HepG2 (cell line): ENCODE measurements at regions not wholly inside any gene's neighbourhood (a gene's known extent, or its start where the extent isn't known, plus 50 kb on each side); places are given as distances from the start of the nearest gene placed in this dataset.

ENCODE experiments used
- ATAC-seq: fragments of 200-7000 bp; cut with Tn5 transposase; 3 replicates; pipeline ENCODE4 v1.9.1; 2020; ENCODE audit warnings: mild to moderate bottlenecking, moderate library complexity
- BruUV-seq: library from RNA; stranded (reverse); fragments of 400-500 nt; replicated peaks from 2 replicates; lab custom pipeline; 2021; lab: Mats Ljungman, UMichigan
- CTCF ChIA-PET: fragments of 300-600 bp; formaldehyde crosslinking; extraction: SDS; loops from one replicate; lab custom pipeline; 2021; ENCODE audit warnings: low total read pairs, inconsistent platforms, low intra/inter-chr PET ratio; lab: Yijun Ruan, JAX
- POLR2A ChIA-PET: fragments of 350-600 bp; sonication (Branson Sonifier 250); formaldehyde crosslinking; loops from one replicate; lab custom pipeline; 2020; ENCODE audit warnings: antibody characterized with exemption, inconsistent platforms; lab: Yijun Ruan, JAX
- DNase-seq: peaks from one replicate; pipeline ENCODE4 v3.0.0-alpha.2; 2015; ENCODE audit warnings: low spot score
- FAIRE-seq: peaks from 3 replicates; lab custom pipeline; 2011; peaks lifted over from hg19 to GRCh38; lab: Jason Lieb, UNC
- H2AFZ ChIP-seq: one replicate; pipeline ENCODE4 v1.6.1; 2011; ENCODE audit warnings: low read length, inconsistent platforms
- H3K27ac ChIP-seq: fragments of 300-600 bp; 3 replicates; pipeline ENCODE4 v1.8.0; 2011; ENCODE audit warnings: mixed run types, mild to moderate bottlenecking, mixed read lengths, low read length, inconsistent platforms; ENCODE audit not compliant: insufficient read depth; ENCODE audit errors: extremely low read length
- H3K27me3 ChIP-seq, 2 experiments: fragments of 200-600 bp in 1 of 2; 2 replicates in 1 of 2; 3 replicates in 1 of 2; pipeline versions ENCODE4 v1.6.0 to v1.8.0; 2011; ENCODE audit warnings: low read length in 2 of 2, mild to moderate bottlenecking in 2 of 2, moderate library complexity in 2 of 2, inconsistent platforms in 1 of 2; ENCODE audit not compliant: insufficient read depth in 2 of 2, control insufficient read depth in 1 of 2
- H3K36me3 ChIP-seq, 2 experiments: fragments of 200-600 bp in 1 of 2; replicated peaks in 1 of 2; 2 replicates in 1 of 2; 3 replicates in 1 of 2; pipeline versions ENCODE4 v1.5.1 to v1.8.0; 2011; ENCODE audit warnings: low read length in 2 of 2, inconsistent platforms in 1 of 2; ENCODE audit not compliant: insufficient read depth in 2 of 2, control insufficient read depth in 1 of 2
- H3K4me1 ChIP-seq: 2 replicates; pipeline ENCODE4 v1.5.1; 2012; ENCODE audit warnings: low read length, inconsistent platforms; ENCODE audit not compliant: insufficient read depth
- H3K4me2 ChIP-seq: 2 replicates; pipeline ENCODE4 v1.6.0; 2011; ENCODE audit warnings: low read depth, low read length, inconsistent platforms
- H3K4me3 ChIP-seq, 3 experiments: fragments of 200-600 bp in 1 of 3; sonication (generic), shearing (Covaris generic) in 1 of 3; replicated peaks in 1 of 3; 2 replicates each; pipeline ENCODE4 v1.5.1; 2011 to 2016; ENCODE audit warnings: low read length in 3 of 3, inconsistent platforms in 2 of 3, low read depth in 2 of 3, mild to moderate bottlenecking in 2 of 3, control low read depth in 1 of 3, mixed read lengths in 1 of 3; ENCODE audit not compliant: insufficient read depth in 1 of 3
- H3K79me2 ChIP-seq: one replicate; pipeline ENCODE4 v1.6.1; 2011; ENCODE audit warnings: low read length, inconsistent platforms; ENCODE audit not compliant: insufficient read depth
- H3K9ac ChIP-seq: 2 replicates; pipeline ENCODE4 v1.6.0; 2011; ENCODE audit warnings: mild to moderate bottlenecking, low read depth, low read length, inconsistent platforms; ENCODE audit not compliant: insufficient read depth
- H3K9me3 ChIP-seq: 2 replicates; pipeline ENCODE4 v1.5.1; 2012; ENCODE audit warnings: mild to moderate bottlenecking, low read length
- H4K20me1 ChIP-seq: 2 replicates; pipeline ENCODE4 v1.6.0; 2011; ENCODE audit warnings: inconsistent platforms, mild to moderate bottlenecking, low read length, moderate library complexity; ENCODE audit not compliant: insufficient read depth
- HHEX ChIP-seq: IDR thresholded peaks from 2 replicates; pipeline ENCODE4 v1.6.1; 2016; ENCODE audit warnings: control low read depth
- ZFYVE20 ChIP-seq: sonication (generic); formaldehyde crosslinking; IDR thresholded peaks from 2 replicates; pipeline ENCODE4 v1.8.0; 2023; ENCODE audit warnings: low read depth, mild to moderate bottlenecking, moderate library complexity, missing genetic modification reagents, borderline replicate concordance
- WGBS: methylation state at CpG from one replicate; pipeline ENCODE4 v1.1.6; 2017; ENCODE audit warnings: low lambda C conversion rate; 5-methylcytosine and 5-hydroxymethylcytosine counted together
- in situ Hi-C: cut with HindIII; loops from 2 replicates; pipeline ENCODE4 v1.10.0; 2017; ENCODE audit warnings: low pct_unique_long_range_greater_than_20kb; ENCODE audit not compliant: extremely low pct_ligation_motif_present
- intact Hi-C: fragments of 100-400 bp; cut with micrococcal nuclease; formaldehyde crosslinking; loops from one replicate; pipeline ENCODE4 v1.10.0; 2022; ENCODE audit not compliant: unreplicated experiment
- TF ChIP-seq, protein P1 (sequence below): sonication (generic); formaldehyde crosslinking; IDR thresholded peaks from 2 replicates; pipeline ENCODE4 v1.4.0; 2020; ENCODE audit warnings: low read depth, missing genetic modification reagents
- TF ChIP-seq, protein P2 (sequence below): sonication (generic); formaldehyde crosslinking; IDR thresholded peaks from one replicate; pipeline ENCODE4 v1.5.1; 2020; ENCODE audit warnings: mild to moderate bottlenecking, missing genetic modification reagents; ENCODE audit errors: not compliant biosample characterization

DNA sequence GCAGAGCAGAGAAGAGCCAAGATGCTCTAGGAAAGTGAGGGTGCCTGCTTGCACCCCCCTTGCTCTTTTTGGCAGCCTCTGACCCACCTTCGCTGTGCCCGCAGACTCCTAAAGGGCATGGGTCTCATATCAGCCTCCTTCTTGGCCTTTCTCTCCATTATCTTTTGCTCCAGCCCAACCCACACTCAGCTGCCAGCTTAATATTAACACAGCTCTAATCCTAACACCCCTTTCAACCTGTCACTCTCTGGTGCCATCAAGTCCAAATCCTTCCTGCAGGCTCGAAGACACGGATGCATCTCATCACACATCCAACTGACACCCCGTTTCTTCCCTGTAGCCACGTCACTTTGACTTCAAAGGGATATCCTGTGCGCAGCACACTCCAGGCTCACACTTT is 171.6 kb upstream of the AUTS2 start (continued):
- TF ChIP-seq, protein P1, sequence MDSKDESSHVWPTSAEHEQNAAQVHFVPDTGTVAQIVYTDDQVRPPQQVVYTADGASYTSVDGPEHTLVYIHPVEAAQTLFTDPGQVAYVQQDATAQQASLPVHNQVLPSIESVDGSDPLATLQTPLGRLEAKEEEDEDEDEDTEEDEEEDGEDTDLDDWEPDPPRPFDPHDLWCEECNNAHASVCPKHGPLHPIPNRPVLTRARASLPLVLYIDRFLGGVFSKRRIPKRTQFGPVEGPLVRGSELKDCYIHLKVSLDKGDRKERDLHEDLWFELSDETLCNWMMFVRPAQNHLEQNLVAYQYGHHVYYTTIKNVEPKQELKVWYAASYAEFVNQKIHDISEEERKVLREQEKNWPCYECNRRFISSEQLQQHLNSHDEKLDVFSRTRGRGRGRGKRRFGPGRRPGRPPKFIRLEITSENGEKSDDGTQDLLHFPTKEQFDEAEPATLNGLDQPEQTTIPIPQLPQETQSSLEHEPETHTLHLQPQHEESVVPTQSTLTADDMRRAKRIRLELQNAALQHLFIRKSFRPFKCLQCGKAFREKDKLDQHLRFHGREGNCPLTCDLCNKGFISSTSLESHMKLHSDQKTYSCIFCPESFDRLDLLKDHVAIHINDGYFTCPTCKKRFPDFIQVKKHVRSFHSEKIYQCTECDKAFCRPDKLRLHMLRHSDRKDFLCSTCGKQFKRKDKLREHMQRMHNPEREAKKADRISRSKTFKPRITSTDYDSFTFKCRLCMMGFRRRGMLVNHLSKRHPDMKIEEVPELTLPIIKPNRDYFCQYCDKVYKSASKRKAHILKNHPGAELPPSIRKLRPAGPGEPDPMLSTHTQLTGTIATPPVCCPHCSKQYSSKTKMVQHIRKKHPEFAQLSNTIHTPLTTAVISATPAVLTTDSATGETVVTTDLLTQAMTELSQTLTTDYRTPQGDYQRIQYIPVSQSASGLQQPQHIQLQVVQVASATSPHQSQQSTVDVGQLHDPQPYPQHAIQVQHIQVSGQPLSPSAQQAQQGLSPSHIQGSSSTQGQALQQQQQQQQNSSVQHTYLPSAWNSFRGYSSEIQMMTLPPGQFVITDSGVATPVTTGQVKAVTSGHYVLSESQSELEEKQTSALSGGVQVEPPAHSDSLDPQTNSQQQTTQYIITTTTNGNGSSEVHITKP, result no peak
- no peak for TF ChIP-seq HHEX

DNA sequence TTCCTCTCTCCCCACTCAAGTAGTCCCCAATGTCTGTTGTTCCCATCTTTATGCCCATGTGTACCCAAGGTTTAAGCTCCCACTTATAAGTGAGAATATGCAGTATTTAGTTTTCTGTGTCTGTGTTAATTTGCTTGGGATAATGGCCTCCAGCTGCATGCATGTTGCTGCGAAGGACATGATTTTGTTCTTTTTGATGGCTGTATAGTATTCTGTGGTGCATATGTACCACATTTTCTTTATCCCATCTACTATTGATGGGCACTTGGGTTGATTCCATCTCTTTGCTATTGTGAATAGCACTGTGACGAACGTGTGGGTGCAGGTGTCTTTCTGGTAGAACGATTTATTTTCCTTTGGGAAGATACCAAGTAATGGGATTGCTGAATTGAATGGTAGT is 170.2 kb upstream of the AUTS2 start:
- WGBS, result 4% methylated on average over 4 of the region's 4 CpGs
- Histone ChIP-seq H4K20me1 (no peaks in the 10 kb centered on the region), H3K9ac (no peak overlapping the region), H3K36me3 (no peaks in the 10 kb centered on the region), H3K4me1 (no peaks in the 10 kb centered on the region), H3K9me3 (no peaks in the 10 kb centered on the region), H3K4me3 (no peak overlapping the region), H3K27me3 (no peaks in the 10 kb centered on the region), H3K4me2 (no peak overlapping the region), H2AFZ (no peak overlapping the region), H3K79me2 (no peaks in the 10 kb centered on the region), H3K27ac (no peak overlapping the region)
- ChIA-PET CTCF (no interaction called here), POLR2A (no interaction called here)
- no peak for TF ChIP-seq ZFYVE20 (CRISPR knock-in tag)
- TF ChIP-seq, protein P2, sequence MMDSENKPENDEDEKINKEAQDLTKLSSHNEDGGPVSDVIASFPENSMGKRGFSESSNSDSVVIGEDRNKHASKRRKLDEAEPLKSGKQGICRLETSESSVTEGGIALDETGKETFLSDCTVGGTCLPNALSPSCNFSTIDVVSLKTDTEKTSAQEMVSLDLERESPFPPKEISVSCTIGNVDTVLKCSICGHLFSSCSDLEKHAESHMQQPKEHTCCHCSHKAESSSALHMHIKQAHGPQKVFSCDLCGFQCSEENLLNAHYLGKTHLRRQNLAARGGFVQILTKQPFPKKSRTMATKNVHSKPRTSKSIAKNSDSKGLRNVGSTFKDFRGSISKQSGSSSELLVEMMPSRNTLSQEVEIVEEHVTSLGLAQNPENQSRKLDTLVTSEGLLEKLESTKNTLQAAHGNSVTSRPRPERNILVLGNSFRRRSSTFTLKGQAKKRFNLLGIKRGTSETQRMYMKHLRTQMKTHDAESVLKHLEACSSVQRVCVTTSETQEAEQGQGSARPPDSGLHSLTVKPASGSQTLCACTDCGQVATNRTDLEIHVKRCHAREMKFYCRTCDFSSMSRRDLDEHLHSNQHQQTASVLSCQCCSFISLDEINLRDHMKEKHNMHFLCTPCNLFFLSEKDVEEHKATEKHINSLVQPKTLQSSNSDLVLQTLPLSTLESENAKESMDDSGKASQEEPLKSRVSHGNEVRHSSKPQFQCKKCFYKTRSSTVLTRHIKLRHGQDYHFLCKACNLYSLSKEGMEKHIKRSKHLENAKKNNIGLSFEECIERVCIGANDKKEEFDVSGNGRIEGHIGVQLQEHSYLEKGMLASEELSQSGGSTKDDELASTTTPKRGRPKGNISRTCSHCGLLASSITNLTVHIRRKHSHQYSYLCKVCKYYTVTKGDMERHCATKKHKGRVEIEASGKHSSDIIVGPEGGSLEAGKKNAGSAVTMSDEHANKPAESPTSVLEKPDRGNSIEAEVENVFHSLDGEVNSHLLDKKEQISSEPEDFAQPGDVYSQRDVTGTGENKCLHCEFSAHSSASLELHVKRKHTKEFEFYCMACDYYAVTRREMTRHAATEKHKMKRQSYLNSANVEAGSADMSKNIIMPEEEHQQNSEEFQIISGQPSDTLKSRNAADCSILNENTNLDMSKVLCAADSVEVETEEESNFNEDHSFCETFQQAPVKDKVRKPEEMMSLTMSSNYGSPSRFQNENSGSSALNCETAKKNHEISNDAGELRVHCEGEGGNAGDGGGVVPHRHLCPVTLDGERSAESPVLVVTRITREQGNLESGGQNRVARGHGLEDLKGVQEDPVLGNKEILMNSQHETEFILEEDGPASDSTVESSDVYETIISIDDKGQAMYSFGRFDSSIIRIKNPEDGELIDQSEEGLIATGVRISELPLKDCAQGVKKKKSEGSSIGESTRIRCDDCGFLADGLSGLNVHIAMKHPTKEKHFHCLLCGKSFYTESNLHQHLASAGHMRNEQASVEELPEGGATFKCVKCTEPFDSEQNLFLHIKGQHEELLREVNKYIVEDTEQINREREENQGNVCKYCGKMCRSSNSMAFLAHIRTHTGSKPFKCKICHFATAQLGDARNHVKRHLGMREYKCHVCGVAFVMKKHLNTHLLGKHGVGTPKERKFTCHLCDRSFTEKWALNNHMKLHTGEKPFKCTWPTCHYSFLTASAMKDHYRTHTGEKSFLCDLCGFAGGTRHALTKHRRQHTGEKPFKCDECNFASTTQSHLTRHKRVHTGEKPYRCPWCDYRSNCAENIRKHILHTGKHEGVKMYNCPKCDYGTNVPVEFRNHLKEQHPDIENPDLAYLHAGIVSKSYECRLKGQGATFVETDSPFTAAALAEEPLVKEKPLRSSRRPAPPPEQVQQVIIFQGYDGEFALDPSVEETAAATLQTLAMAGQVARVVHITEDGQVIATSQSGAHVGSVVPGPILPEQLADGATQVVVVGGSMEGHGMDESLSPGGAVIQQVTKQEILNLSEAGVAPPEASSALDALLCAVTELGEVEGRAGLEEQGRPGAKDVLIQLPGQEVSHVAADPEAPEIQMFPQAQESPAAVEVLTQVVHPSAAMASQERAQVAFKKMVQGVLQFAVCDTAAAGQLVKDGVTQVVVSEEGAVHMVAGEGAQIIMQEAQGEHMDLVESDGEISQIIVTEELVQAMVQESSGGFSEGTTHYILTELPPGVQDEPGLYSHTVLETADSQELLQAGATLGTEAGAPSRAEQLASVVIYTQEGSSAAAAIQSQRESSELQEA (CRISPR knock-in tag), result no peak
- BruUV-seq, result no TSS peak
- intact Hi-C loops (no loop called here), in situ Hi-C loops (no loop called here)
- ATAC-seq (no peak), FAIRE-seq (no peak), DNase-seq (no peak)
